GM23248 (cell line): ENCODE measurements at regions not wholly inside any gene's neighbourhood (a gene's known extent, or its start where the extent isn't known, plus 50 kb on each side); places are given as distances from the start of the nearest gene placed in this dataset.
"Not testable (repeated sequence)": the region's sequence is repeated elsewhere in the genome, so short reads cannot be mapped to it uniquely, and the experiment has no call there.

Source experiments
- EZH2 ChIP-seq: fragments of 200-600 bp; sonication (generic); IDR thresholded peaks from 2 replicates; pipeline ENCODE4 v1.6.1; 2018; ENCODE audit warnings: antibody characterized with exemption, mild to moderate bottlenecking; ENCODE audit not compliant: insufficient read depth, poor library complexity, severe bottlenecking
- EZH2phosphoT487 ChIP-seq: fragments of 200-600 bp; sonication (generic); IDR thresholded peaks from 2 replicates; pipeline ENCODE4 v1.6.1; 2018; ENCODE audit warnings: antibody characterized with exemption, moderate library complexity, mild to moderate bottlenecking, low read depth; ENCODE audit not compliant: insufficient read depth

GRCh38 chr14:19346636-19347035 is 87.5 kb downstream of the POTEG start:
- not testable (repeated sequence) for TF ChIP-seq EZH2phosphoT487, EZH2
